K562 (cell line): ENCODE measurements at regions not wholly inside any gene's neighbourhood (a gene's known extent, or its start where the extent isn't known, plus 50 kb on each side); places are given as distances from the start of the nearest gene placed in this dataset.
A peak's percentile ranks its signal among the peaks of the same experiment; 100 is the strongest.

Experiments used
- ATAC-seq: fragments of 200-7000 bp; cut with Tn5 transposase; 3 replicates; pipeline ENCODE4 v1.9.1; 2020; ENCODE audit warnings: moderate library complexity
- BruUV-seq: library from RNA; stranded (reverse); fragments of 400-500 nt; replicated peaks from 2 replicates; lab custom pipeline; 2021; lab: Mats Ljungman, UMichigan
- CTCF ChIA-PET: fragments of 300-600 bp; formaldehyde crosslinking; extraction: SDS; loops from one replicate; lab custom pipeline; 2021; ENCODE audit warnings: low intra/inter-chr PET ratio; lab: Yijun Ruan, JAX
- POLR2A ChIA-PET: fragments of 300-600, 350-650 bp; sonication (Branson Sonifier 250); formaldehyde crosslinking; extraction: SDS; loops from one replicate; lab custom pipeline; 2021; ENCODE audit warnings: antibody characterized with exemption, inconsistent platforms; lab: Yijun Ruan, JAX
- DNase-seq, 4 experiments: peaks; one replicate each; pipeline versions ENCODE4 v3.0.0 to v3.0.0-alpha.2; 2011 to 2018; ENCODE audit warnings: low spot score in 3 of 4, mixed read lengths in 3 of 4; ENCODE audit errors: extremely low read depth in 1 of 4
- FAIRE-seq: peaks from 2 replicates; lab custom pipeline; 2011; peaks lifted over from hg19 to GRCh38; lab: Jason Lieb, UNC
- H2AFZ ChIP-seq: 2 replicates; pipeline ENCODE4 v1.6.0; 2011; ENCODE audit warnings: low read depth, low read length, control low read depth, inconsistent platforms
- H3K27ac ChIP-seq: fragments of 200-600 bp; 3 replicates; pipeline ENCODE4 v1.8.0; 2011; ENCODE audit warnings: low read depth, mild to moderate bottlenecking, control low read depth, inconsistent platforms, low read length, moderate library complexity, mixed read lengths; ENCODE audit errors: extremely low read depth
- H3K27me3 ChIP-seq, 2 experiments: fragments of 300-600 bp in 1 of 2; 2 replicates in 1 of 2; 3 replicates in 1 of 2; pipeline versions ENCODE4 v1.6.0 to v1.8.0; 2011; ENCODE audit warnings: inconsistent platforms in 2 of 2, low read length in 2 of 2, mild to moderate bottlenecking in 1 of 2, mixed read lengths in 1 of 2, moderate library complexity in 1 of 2; ENCODE audit not compliant: control insufficient read depth in 2 of 2, insufficient read depth in 2 of 2
- H3K36me3 ChIP-seq: fragments of 300-600 bp; 3 replicates; pipeline ENCODE4 v1.8.0; 2011; ENCODE audit warnings: mild to moderate bottlenecking, low read length, inconsistent platforms; ENCODE audit not compliant: control insufficient read depth, insufficient read depth
- H3K4me1 ChIP-seq, 2 experiments: fragments of 200-600 bp in 1 of 2; replicated peaks in 1 of 2; 2 replicates in 1 of 2; 3 replicates in 1 of 2; pipeline versions ENCODE4 v1.5.1 to v1.8.0; 2011; ENCODE audit warnings: inconsistent platforms in 2 of 2, low read length in 2 of 2, mild to moderate bottlenecking in 1 of 2, mixed read lengths in 1 of 2, moderate library complexity in 1 of 2; ENCODE audit not compliant: control insufficient read depth in 2 of 2, insufficient read depth in 2 of 2
- H3K4me2 ChIP-seq: 2 replicates; pipeline ENCODE4 v1.6.1; 2011; ENCODE audit warnings: low read length, control low read depth, inconsistent platforms, mixed read lengths; ENCODE audit not compliant: insufficient read depth
- H3K4me3 ChIP-seq: fragments of 200-600 bp; sonication (generic), shearing (Covaris generic); 2 replicates; pipeline ENCODE4 v1.5.1; 2016; ENCODE audit warnings: control low read depth, inconsistent platforms
- H3K79me2 ChIP-seq: fragments of 200-600 bp; 3 replicates; pipeline ENCODE4 v1.8.0; 2011; ENCODE audit warnings: low read length, inconsistent platforms; ENCODE audit not compliant: control insufficient read depth, insufficient read depth
- H3K9ac ChIP-seq, 2 experiments: 2 replicates each; pipeline versions ENCODE4 v1.6.0 to v1.6.1; 2011; ENCODE audit warnings: low read depth in 2 of 2, low read length in 2 of 2, control low read depth in 1 of 2, inconsistent platforms in 1 of 2, mild to moderate bottlenecking in 1 of 2, mixed read lengths in 1 of 2; ENCODE audit not compliant: insufficient read depth in 1 of 2
- H3K9me1 ChIP-seq: one replicate; pipeline ENCODE4 v1.6.0; 2011; ENCODE audit warnings: inconsistent platforms, mild to moderate bottlenecking, low read length, moderate library complexity; ENCODE audit not compliant: control insufficient read depth, insufficient read depth
- H3K9me3 ChIP-seq: replicated peaks from 2 replicates; pipeline ENCODE4 v1.5.1; 2011; ENCODE audit warnings: low read depth, low read length, inconsistent platforms; ENCODE audit not compliant: control insufficient read depth, insufficient read depth
- H4K20me1 ChIP-seq: replicated peaks from 2 replicates; pipeline ENCODE4 v1.6.1; 2011; ENCODE audit warnings: low read length, inconsistent platforms, mixed read lengths; ENCODE audit not compliant: control insufficient read depth, insufficient read depth
- ARID3B ChIP-seq: fragments of 250-450 bp; sonication (Bioruptor Pico); IDR thresholded peaks from 2 replicates; pipeline ENCODE4 v1.4.0; 2020; ENCODE audit warnings: borderline replicate concordance
- C11orf30 ChIP-seq: fragments of 450-650 bp; IDR thresholded peaks from 2 replicates; pipeline ENCODE4 v1.6.1; 2016; ENCODE audit warnings: low read depth, mild to moderate bottlenecking
- CHD1 ChIP-seq: fragments of 200-600 bp; sonication (generic); IDR thresholded peaks from one replicate; pipeline ENCODE4 v1.6.1; 2012; ENCODE audit warnings: mild to moderate bottlenecking, moderate library complexity, low read length, inconsistent platforms
- FOXO4 ChIP-seq: fragments of 450-650 bp; formaldehyde crosslinking; IDR thresholded peaks from 2 replicates; pipeline ENCODE4 v1.4.0; 2020; ENCODE audit warnings: mild to moderate bottlenecking, moderate library complexity
- HBP1 ChIP-seq: fragments of 450-650 bp; formaldehyde crosslinking; IDR thresholded peaks from 2 replicates; pipeline ENCODE4 v1.4.0; 2022; ENCODE audit warnings: missing genetic modification characterization
- HDAC8 ChIP-seq: fragments of 450-650 bp; IDR thresholded peaks from 2 replicates; pipeline ENCODE4 v1.6.1; 2016; ENCODE audit warnings: mild to moderate bottlenecking, missing genetic modification characterization, moderate library complexity, missing compliant biosample characterization
- MAFF ChIP-seq: IDR thresholded peaks from 2 replicates; pipeline ENCODE4 v1.6.1; 2012; ENCODE audit warnings: low read length, improper control_type of control experiment
- MAFK ChIP-seq: IDR thresholded peaks from 2 replicates; pipeline ENCODE4 v1.6.1; 2011; ENCODE audit warnings: low read length, improper control_type of control experiment
- MEF2A ChIP-seq: IDR thresholded peaks from 2 replicates; pipeline ENCODE4 v1.6.1; 2011; ENCODE audit warnings: low read depth, mild to moderate bottlenecking, low read length, moderate library complexity; ENCODE audit not compliant: control insufficient read depth
- NELFE ChIP-seq: IDR thresholded peaks from 2 replicates; pipeline ENCODE4 v1.6.1; 2011; ENCODE audit warnings: mild to moderate bottlenecking; ENCODE audit not compliant: insufficient read depth, insufficient read length
- PCBP1 ChIP-seq: fragments of 200-400 bp; formaldehyde crosslinking; IDR thresholded peaks from 2 replicates; pipeline ENCODE4 v1.6.1; 2018; ENCODE audit warnings: mild to moderate bottlenecking, low read depth, low read length; ENCODE audit not compliant: poor library complexity, severe bottlenecking
- SIX5 ChIP-seq, 2 experiments: IDR thresholded peaks; 2 replicates each; pipeline ENCODE4 v1.6.1; 2011; ENCODE audit warnings: low read length in 2 of 2, borderline replicate concordance in 1 of 2, low read depth in 1 of 2, mild to moderate bottlenecking in 1 of 2, moderate library complexity in 1 of 2; ENCODE audit not compliant: insufficient read depth in 1 of 2
- SUPT5H ChIP-seq: fragments of 450-650 bp; IDR thresholded peaks from 2 replicates; pipeline ENCODE4 v1.6.1; 2016
- TRIM28 ChIP-seq: fragments of 450-650 bp; IDR thresholded peaks from 2 replicates; pipeline ENCODE4 v1.6.1; 2017
- ZNF217 ChIP-seq: sonication (generic); formaldehyde crosslinking; IDR thresholded peaks from 2 replicates; pipeline ENCODE4 v1.8.0; 2022; ENCODE audit warnings: mild to moderate bottlenecking, missing genetic modification reagents
- ZNF274 ChIP-seq: IDR thresholded peaks from 2 replicates; pipeline ENCODE4 v1.6.1; 2011; ENCODE audit warnings: low read depth, mild to moderate bottlenecking, low read length, moderate library complexity, borderline replicate concordance
- ZNF316 ChIP-seq: fragments of 450-650 bp; IDR thresholded peaks from 2 replicates; pipeline ENCODE4 v1.6.1; 2016
- ZNF583 ChIP-seq: fragments of 250-450 bp; sonication (Bioruptor Pico); IDR thresholded peaks from 2 replicates; pipeline ENCODE4 v1.4.0; 2020
- WGBS: fragments of 100-300 bp; shearing (Covaris generic); methylation state at CpG from one replicate; pipeline ENCODE4 v1.1.6; 2016; ENCODE audit warnings: low coverage, mixed read lengths; ENCODE audit not compliant: insufficient coverage; ENCODE audit errors: missing lambda C conversion rate; 5-methylcytosine and 5-hydroxymethylcytosine counted together
- in situ Hi-C: fragments of 300-500 bp; cut with MboI; formaldehyde crosslinking; loops from 4 replicates; pipeline ENCODE4 v1.15.0; 2018; ENCODE audit warnings: inconsistent platforms, mixed read lengths
- intact Hi-C: fragments of 100-400 bp; cut with micrococcal nuclease; formaldehyde crosslinking; loops from 2 replicates; pipeline ENCODE4 v1.14.2; 2022

GRCh38 chr5:28954074-28954473 lies 1915.7 kb upstream of the CDH9 start (continued):
- TF ChIP-seq FOXO4 (CRISPR knock-in tag) (no peak), PCBP1 (no peak), HDAC8 (tag) (no peak)

- Histone ChIP-seq H3K4me1 (no peaks in the 10 kb centered on the region), H3K4me3 (no peak overlapping the region), H4K20me1 (no peaks in the 10 kb centered on the region), H3K79me2 (no peaks in the 10 kb centered on the region), H3K27ac (no peak overlapping the region), H3K4me2 (no peak overlapping the region), H3K9me3 (no peaks in the 10 kb centered on the region), H3K9ac (no peak overlapping the region), H3K36me3 (no peaks in the 10 kb centered on the region), H3K9me1 (no peaks in the 10 kb centered on the region), H2AFZ (no peak overlapping the region), H3K27me3 (no peaks in the 10 kb centered on the region)
- POLR2A ChIA-PET = no interaction called here
- BruUV-seq = no TSS peak
- FAIRE-seq (no peak), DNase-seq (no peak), ATAC-seq (no peak)
- in situ Hi-C loops = no loop called here
- 68% methylated on average over 2 of the region's 2 CpGs for WGBS
- CTCF ChIA-PET = interaction anchor here (0.6 kb wide), 1 partner anchor 137 kb away, joined by 3 read pairs; no protein-coding TSS in a partner anchor
- intact Hi-C loops = no loop called here
- TF ChIP-seq ARID3B (CRISPR knock-in tag) (no peak), ZNF217 (CRISPR knock-in tag) (no peak), ZNF316 (peak; percentile 84), C11orf30 (peak; percentile 61), ZNF274 (no peak), MAFF (peak; percentile 21; the same call in 1 of the 2 replicates), SIX5 (IDR thresholded peaks at IDR 0.05; ENCODE audit: borderline replicate concordance in 1 of 2, insufficient read depth in 1 of 2, low read depth in 1 of 2, low read length in 2 of 2) (no peak), ZNF583 (CRISPR knock-in tag) (no peak), NELFE (no peak), TRIM28 (no peak), SUPT5H (no peak), HBP1 (CRISPR knock-in tag) (no peak), CHD1 (no peak), MEF2A (no peak), MAFK (peak; percentile 44)
Measured at GRCh38 chr5:28947865-28948264, 1909.5 kb upstream of the CDH9 start.
